ENCODE measurements at regions not wholly inside any gene's neighbourhood (a gene's known extent, or its start where the extent isn't known, plus 50 kb on each side); places are given as distances from the start of the nearest gene placed in this dataset.

- peaks cover 0 to 5% of the 10 kb centered on the region in 2 donors for H3K9me3 ChIP-seq
- 27 to 55% methylated on average over 5 of the region's 5 CpGs for WGBS, 2 donors (ENCODE audit: low coverage in 1 of 2)
- no peaks in the 10 kb centered on the region for H3K27me3 ChIP-seq
- no peak overlapping the region for H3K27ac ChIP-seq
- no peak for DNase-seq
- in situ Hi-C loops (cut with MboI; ENCODE audit: low pct_ligation_motif_present in 1 of 4, low pct_unique_long_range_greater_than_20kb in 1 of 4, low sequenced_read_pairs in 3 of 4): no loop called here
- intact Hi-C loops (cut with DNase I; ENCODE audit: low total_unique reads): no loop called here
- TF ChIP-seq POLR2AphosphoS5 (IDR thresholded peaks at IDR 0.05) (no peak), CTCF (IDR thresholded peaks at IDR 0.05) (no peak), EP300 (IDR thresholded peaks at IDR 0.05; ENCODE audit: low read depth) (no peak), POLR2A (IDR thresholded peaks at IDR 0.05) (no peak)
- no peaks in the 10 kb centered on the region for H3K36me3 ChIP-seq
- H3K4me3 ChIP-seq: no peak overlapping the region
- H3K4me1 ChIP-seq: no peaks in the 10 kb centered on the region
Measured at GRCh38 chr10:2800178-2800577, 267.2 kb upstream of the PFKP start.

GRCh38 chr10:2798336-2799022 is 268.9 kb upstream of the PFKP start:
- WGBS, 2 donors (ENCODE audit: low coverage in 1 of 2): 53 to 60% methylated on average over 4 of the region's 4 CpGs
- H3K4me3 ChIP-seq: no peak overlapping the region
- no peaks in the 10 kb centered on the region for H3K4me1 ChIP-seq
- TF ChIP-seq CTCF (IDR thresholded peaks at IDR 0.05) (no peak), EP300 (IDR thresholded peaks at IDR 0.05; ENCODE audit: low read depth) (no peak)
- no peak overlapping the region for H3K27ac ChIP-seq
- H3K9me3 ChIP-seq: peaks cover 0 to 5% of the 10 kb centered on the region in 2 donors
- intact Hi-C loops (cut with DNase I; ENCODE audit: low total_unique reads) (no loop called here), in situ Hi-C loops (cut with MboI; ENCODE audit: low pct_ligation_motif_present in 1 of 4, low pct_unique_long_range_greater_than_20kb in 1 of 4, low sequenced_read_pairs in 3 of 4) (no loop called here)
- no peaks in the 10 kb centered on the region for H3K36me3 ChIP-seq
- no peaks in the 10 kb centered on the region for H3K27me3 ChIP-seq
- DNase-seq: no peak

- no peak overlapping the region for H3K4me3 ChIP-seq
- intact Hi-C loops (cut with DNase I; ENCODE audit: low total_unique reads): no loop called here
- peaks cover 0 to 5% of the 10 kb centered on the region in 2 donors for H3K9me3 ChIP-seq
- in situ Hi-C loops (cut with MboI; ENCODE audit: low pct_ligation_motif_present in 1 of 4, low pct_unique_long_range_greater_than_20kb in 1 of 4, low sequenced_read_pairs in 3 of 4): no loop called here
- no peaks in the 10 kb centered on the region for H3K27me3 ChIP-seq
- H3K36me3 ChIP-seq: no peaks in the 10 kb centered on the region
- H3K27ac ChIP-seq: no peak overlapping the region
- TF ChIP-seq POLR2AphosphoS5 (IDR thresholded peaks at IDR 0.05): no peak
- no peak for TF ChIP-seq EP300 (IDR thresholded peaks at IDR 0.05; ENCODE audit: low read depth)
- TF ChIP-seq CTCF (IDR thresholded peaks at IDR 0.05): no peak
- TF ChIP-seq POLR2A (IDR thresholded peaks at IDR 0.05): no peak
- no peaks in the 10 kb centered on the region for H3K4me1 ChIP-seq
- DNase-seq: no peak
- 78 to 85% methylated on average over 3 of the region's 3 CpGs for WGBS, 2 donors (ENCODE audit: low coverage in 1 of 2)
Measured at GRCh38 chr10:2791774-2792443, 275.4 kb upstream of the PFKP start.

GRCh38 chr10:2790396-2791188 is 276.8 kb upstream of the PFKP start:
- Histone ChIP-seq H3K9me3 (no peaks in the 10 kb centered on the region), H3K27me3 (no peaks in the 10 kb centered on the region), H3K4me3 (no peak overlapping the region), H3K27ac (no peak overlapping the region), H3K36me3 (no peaks in the 10 kb centered on the region), H3K4me1 (no peaks in the 10 kb centered on the region)
- no peak for DNase-seq
- intact Hi-C loops (cut with DNase I; ENCODE audit: low total_unique reads) (no loop called here), in situ Hi-C loops (cut with MboI; ENCODE audit: low pct_ligation_motif_present in 1 of 4, low pct_unique_long_range_greater_than_20kb in 1 of 4, low sequenced_read_pairs in 3 of 4) (no loop called here)
- TF ChIP-seq POLR2AphosphoS5 (IDR thresholded peaks at IDR 0.05): no peak
- no peak for TF ChIP-seq POLR2A (IDR thresholded peaks at IDR 0.05)
- TF ChIP-seq EP300 (IDR thresholded peaks at IDR 0.05; ENCODE audit: low read depth): no peak
- no peak for TF ChIP-seq CTCF (IDR thresholded peaks at IDR 0.05)
- 85 to 87% methylated on average over 8 to 15 of the region's 15 CpGs for WGBS, 2 donors (ENCODE audit: low coverage in 1 of 2)
